CD4-positive, alpha-beta T cell treated with Interleukin-15 for 4 hours (primary cell): ENCODE measurements at regions not wholly inside any gene's neighbourhood (a gene's known extent, or its start where the extent isn't known, plus 50 kb on each side); places are given as distances from the start of the nearest gene placed in this dataset.
"Not testable (repeated sequence)": the region's sequence is repeated elsewhere in the genome, so short reads cannot be mapped to it uniquely, and the experiment has no call there.

Source experiments
- DNase-seq: peaks from one replicate; pipeline ENCODE4 v3.0.0-alpha.2; 2020; ENCODE audit warnings: low spot score

- no peak for DNase-seq
These were observed 78.3 kb upstream of the ZNF280D start for GRCh38 chr15:56811586-56811985.

- no peak for DNase-seq
These were observed 74.9 kb upstream of the ZNF280D start for GRCh38 chr15:56808160-56808559.

GRCh38 chr15:56806148-56806536 is 72.8 kb upstream of the ZNF280D start:
- no peak for DNase-seq

- no peak for DNase-seq
These were observed 72.3 kb upstream of the ZNF280D start for GRCh38 chr15:56805466-56806147.

GRCh38 chr15:56804938-56805337 is 71.6 kb upstream of the ZNF280D start:
- no peak for DNase-seq

- no peak for DNase-seq
These were observed 71.0 kb upstream of the ZNF280D start for GRCh38 chr15:56804279-56804678.

- DNase-seq: no peak
These were observed 68.9 kb upstream of the ZNF280D start for GRCh38 chr15:56802161-56802560.

- DNase-seq: no peak
These were observed 65.3 kb upstream of the ZNF280D start for GRCh38 chr15:56798639-56799038.

- DNase-seq: no peak
These were observed 64.5 kb upstream of the ZNF280D start for GRCh38 chr15:56797720-56798275.

GRCh38 chr15:56795502-56795901 is 62.2 kb upstream of the ZNF280D start:
- no peak for DNase-seq

- DNase-seq: no peak
These were observed 61.4 kb upstream of the ZNF280D start for GRCh38 chr15:56794553-56795329.

GRCh38 chr15:56794165-56794552 is 60.9 kb upstream of the ZNF280D start:
- DNase-seq: no peak

- DNase-seq: no peak
These were observed 58.9 kb upstream of the ZNF280D start for GRCh38 chr15:56792211-56792610.

- not testable (repeated sequence) for DNase-seq
These were observed 58.2 kb upstream of the ZNF280D start for GRCh38 chr15:56791521-56791920.

- DNase-seq: no peak
These were observed 55.0 kb upstream of the ZNF280D start for GRCh38 chr15:56788359-56788758.

GRCh38 chr15:56786966-56787365 is 53.7 kb upstream of the ZNF280D start:
- no peak for DNase-seq

GRCh38 chr15:56783857-56784661 is 50.8 kb upstream of the ZNF280D start:
- DNase-seq: no peak

- no peak for DNase-seq
These were observed 50.0 kb upstream of the ZNF280D start for GRCh38 chr15:56783156-56783856.
